GM19468 (cell line): ENCODE measurements at regions not wholly inside any gene's neighbourhood (a gene's known extent, or its start where the extent isn't known, plus 50 kb on each side); places are given as distances from the start of the nearest gene placed in this dataset.

Experiments
- ATAC-seq: cut with Tn5 transposase; IDR thresholded peaks from one replicate; pipeline ENCODE4 v1.9.1; 2021; ENCODE audit warnings: mild to moderate bottlenecking, moderate library complexity, moderate number of reproducible peaks; ENCODE audit not compliant: unreplicated experiment; ENCODE audit errors: extremely low read depth

GRCh38 chr9:20023210-20023905 lies 234.5 kb upstream of the SLC24A2 start:
- no peak for ATAC-seq

GRCh38 chr9:20022410-20022809 lies 233.6 kb upstream of the SLC24A2 start:
- no peak for ATAC-seq

- no peak for ATAC-seq
Observed at GRCh38 chr9:20016611-20017010, 227.8 kb upstream of the SLC24A2 start.

GRCh38 chr9:20015427-20015931 lies 226.6 kb upstream of the SLC24A2 start:
- ATAC-seq: peak; percentile 46

DNA sequence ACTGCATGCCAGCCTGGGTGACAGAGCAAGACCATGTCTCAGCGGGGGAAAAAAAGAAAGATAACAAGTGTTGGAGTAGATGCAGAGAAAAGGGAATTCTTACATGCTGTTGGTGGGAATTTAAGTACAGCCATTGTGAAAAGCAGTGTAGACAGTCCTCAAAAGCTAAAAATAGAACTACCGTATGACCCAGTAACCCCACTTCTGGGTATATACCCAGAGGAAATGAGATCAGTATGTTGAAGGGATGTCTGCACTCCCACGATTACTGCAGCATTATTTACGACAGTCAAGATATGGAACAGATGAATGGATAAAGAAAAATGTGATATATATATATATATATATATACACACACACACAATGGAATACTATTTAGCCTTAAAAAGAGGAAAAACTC lies 225.3 kb upstream of the SLC24A2 start:
- no peak for ATAC-seq

DNA sequence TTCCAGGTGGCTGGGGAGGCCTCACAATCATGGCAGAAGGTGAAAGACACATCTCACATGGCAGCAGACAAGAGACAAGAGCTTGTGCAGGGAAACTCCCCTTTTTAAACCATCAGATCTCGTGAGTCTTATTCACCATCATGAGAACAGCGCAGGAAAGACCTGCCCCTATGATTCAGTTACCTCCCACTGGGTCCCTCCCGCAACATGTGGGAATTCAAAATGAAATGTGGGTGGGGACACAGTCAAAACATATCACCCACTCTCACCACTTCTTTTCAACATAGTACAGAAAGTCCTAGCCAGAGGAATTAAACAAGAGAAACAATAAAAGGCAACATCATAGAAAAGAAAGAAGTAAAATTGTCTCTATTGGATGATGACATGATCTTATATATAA lies 223.4 kb upstream of the SLC24A2 start:
- no peak for ATAC-seq

GRCh38 chr9:20009606-20010005 lies 220.8 kb upstream of the SLC24A2 start:
- no peak for ATAC-seq

- ATAC-seq: no peak
Observed at GRCh38 chr9:20002011-20002410, 213.2 kb upstream of the SLC24A2 start.

DNA sequence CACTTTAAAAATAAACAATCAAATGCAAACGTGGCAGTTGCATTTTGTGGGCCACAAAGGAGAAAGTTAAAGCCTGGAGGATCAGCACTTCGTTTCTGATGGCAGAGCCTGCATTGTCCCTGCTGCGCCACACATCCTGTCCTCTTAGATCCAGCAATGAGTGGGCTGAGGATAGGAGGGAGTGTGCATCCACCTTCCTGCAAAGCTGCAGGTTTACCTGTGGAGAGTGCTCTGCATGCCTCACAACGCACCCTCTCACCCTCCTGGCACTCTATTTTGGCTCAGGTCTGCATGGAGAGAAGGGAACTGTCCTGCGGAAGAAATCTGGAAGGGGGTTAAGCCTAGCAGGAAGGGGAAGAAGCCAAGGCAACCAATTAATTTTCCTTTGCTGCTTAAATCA lies 212.2 kb upstream of the SLC24A2 start:
- no peak for ATAC-seq

DNA sequence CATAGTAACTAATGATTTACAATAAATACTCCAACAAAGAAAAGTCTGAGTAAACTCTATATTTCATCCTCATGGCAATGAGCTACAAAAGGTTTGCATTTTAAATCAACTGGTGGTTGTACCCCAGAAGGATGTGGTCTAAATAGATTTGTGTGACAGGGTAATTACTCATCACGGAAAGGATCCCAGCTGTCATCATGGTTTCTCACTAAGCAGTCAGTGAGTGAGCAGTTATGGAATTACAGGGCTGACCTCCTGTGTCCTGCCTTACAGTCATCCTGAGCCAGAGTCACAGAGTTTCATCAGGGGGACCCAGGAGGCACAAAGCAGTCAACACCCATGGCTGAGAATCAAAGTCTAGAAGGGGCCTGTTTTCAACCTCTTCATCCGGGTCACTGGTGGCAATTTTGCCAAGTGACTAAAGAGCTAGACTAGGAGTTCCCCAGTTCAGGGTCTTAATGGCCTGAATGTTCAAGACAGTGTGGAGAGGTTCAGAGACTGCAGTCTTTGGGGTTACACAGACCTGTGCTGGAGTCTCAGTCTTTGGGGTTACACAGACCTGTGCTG lies 210.7 kb upstream of the SLC24A2 start:
- ATAC-seq: peak; percentile 81

DNA sequence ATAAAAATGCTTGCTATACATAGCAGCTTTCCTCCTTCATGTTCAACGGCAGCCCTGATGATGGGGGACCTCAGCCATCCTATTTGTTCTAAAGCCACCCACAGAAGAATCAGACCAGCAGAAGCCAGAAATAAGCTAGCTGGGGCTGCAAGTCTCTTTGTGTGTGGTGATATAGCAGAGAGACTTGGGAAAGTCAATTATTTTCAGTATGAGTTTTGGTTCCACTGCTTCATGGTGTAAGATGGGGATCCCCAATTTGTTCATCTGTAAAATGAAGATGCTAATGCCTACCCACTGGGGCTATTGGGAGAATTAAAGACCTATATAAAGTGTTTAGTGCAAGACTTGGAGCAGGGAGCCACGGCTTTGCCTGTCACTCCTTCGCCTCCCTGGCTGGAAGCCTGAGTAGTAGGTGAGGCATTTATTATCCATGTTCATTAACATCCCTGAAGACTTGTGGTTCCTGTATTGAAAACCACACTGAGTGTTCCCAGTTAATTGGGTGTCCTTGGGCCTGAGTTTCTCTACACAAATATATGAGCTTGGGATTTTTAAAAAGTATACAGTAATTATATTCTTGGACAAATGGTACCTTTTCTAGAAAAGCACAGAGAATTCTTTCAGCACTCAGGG lies 210.1 kb upstream of the SLC24A2 start:
- ATAC-seq: no peak

DNA sequence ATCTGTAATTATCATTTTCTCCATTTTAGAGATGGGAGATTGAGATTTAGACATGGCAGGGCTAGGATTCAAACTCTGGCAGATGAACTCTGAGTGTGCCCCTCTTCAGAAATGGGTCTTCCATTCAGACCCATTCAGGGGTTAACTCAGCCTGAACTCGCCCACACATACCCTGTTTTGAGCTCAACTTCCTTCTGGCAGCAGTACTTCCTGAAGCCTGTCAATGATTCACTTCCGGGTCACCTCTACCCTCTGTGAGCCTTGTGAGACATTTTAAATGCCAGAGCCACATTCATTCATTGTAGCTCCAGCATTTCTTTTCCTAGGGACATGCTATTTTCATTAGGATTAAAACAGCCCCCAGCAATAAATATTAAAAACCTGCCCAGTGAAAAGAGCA lies 209.3 kb upstream of the SLC24A2 start:
- ATAC-seq: no peak

GRCh38 chr9:19995619-19996018 lies 206.8 kb upstream of the SLC24A2 start:
- no peak for ATAC-seq

- ATAC-seq: no peak
Observed at GRCh38 chr9:19994296-19994695, 205.5 kb upstream of the SLC24A2 start.

GRCh38 chr9:19992556-19992955 lies 203.7 kb upstream of the SLC24A2 start:
- no peak for ATAC-seq

DNA sequence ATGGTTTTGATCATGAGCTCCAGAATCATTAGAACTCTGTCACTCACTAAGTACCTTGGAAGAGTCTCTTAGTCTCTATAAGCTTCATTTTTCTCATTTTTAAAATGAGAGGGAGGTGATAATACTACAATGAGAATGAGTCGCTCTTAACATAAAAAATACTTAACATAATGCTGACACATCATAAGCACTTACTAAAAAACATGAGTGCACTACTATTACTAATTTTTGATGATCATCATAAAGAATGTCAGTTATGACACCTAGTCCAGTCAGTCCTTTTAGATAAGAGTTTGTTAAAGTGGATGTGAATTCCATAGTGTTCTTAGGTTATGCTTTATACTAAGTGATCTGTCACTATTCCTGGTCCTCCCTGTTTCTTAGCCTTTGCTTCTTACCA lies 200.4 kb upstream of the SLC24A2 start:
- no peak for ATAC-seq

- ATAC-seq: no peak
Observed at GRCh38 chr9:19988281-19988680, 199.4 kb upstream of the SLC24A2 start.

DNA sequence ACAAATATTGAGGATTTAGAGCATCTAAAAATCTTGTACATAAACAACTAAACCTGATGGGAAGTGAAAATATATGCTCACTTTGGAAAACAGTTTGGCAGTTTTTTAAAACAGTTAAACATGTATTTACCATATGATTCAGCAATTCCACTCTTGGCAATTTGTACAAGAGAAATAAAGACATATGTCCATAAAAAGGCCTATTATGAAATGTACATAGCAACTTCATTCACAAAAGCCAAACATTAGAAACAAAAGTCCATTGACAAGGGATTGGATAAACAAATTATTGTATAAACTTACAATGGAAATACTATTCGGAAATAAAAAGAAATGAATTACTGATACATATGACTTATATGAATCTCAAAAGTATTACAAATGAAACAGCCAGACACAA lies 196.2 kb upstream of the SLC24A2 start:
- ATAC-seq: no peak

GRCh38 chr9:19976226-19976625 lies 187.4 kb upstream of the SLC24A2 start:
- ATAC-seq: no peak

DNA sequence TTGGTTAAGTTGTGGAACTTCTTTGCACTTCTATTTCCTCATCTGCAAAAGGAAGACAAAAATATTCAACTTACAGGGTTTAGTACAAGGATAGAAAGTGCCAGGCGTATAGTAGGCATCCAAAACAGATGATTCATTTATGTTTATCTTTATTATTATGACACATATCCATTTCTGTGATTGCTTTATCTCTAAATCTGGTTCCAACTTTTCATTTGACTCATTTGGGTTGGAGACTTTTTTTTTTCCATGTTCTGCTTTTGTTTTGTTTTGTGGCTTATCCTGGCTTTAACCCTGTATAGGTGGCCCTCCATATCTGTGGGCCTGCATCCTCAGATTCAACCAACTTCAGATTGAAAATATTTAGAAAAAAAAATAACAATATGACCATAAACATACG lies 186.7 kb upstream of the SLC24A2 start:
- ATAC-seq: no peak

GRCh38 chr9:19969721-19970120 lies 180.9 kb upstream of the SLC24A2 start:
- ATAC-seq: no peak
